Left ventricle myocardium inferior (tissue), 1 donor: ENCODE measurements at regions not wholly inside any gene's neighbourhood (a gene's known extent, or its start where the extent isn't known, plus 50 kb on each side); places are given as distances from the start of the nearest gene placed in this dataset.

Source experiments
- DNase-seq: peaks from one replicate; pipeline ENCODE4 v3.0.0-alpha.2; 2020
- H3K27ac ChIP-seq: fragments of 200-600 bp; replicated peaks from 2 replicates; pipeline ENCODE4 v1.8.0; 2021
- H3K27me3 ChIP-seq: fragments of 200-600 bp; 2 replicates; pipeline ENCODE4 v1.8.0; 2021; ENCODE audit warnings: low read depth
- H3K36me3 ChIP-seq: fragments of 200-600 bp; 2 replicates; pipeline ENCODE4 v1.8.0; 2021
- H3K4me1 ChIP-seq: fragments of 200-600 bp; 2 replicates; pipeline ENCODE4 v1.8.0; 2021
- H3K4me3 ChIP-seq: fragments of 200-600 bp; 2 replicates; pipeline ENCODE4 v1.8.0; 2021; ENCODE audit warnings: mild to moderate bottlenecking, moderate library complexity
- H3K9me3 ChIP-seq: fragments of 200-600 bp; replicated peaks from 2 replicates; pipeline ENCODE4 v1.8.0; 2021
- intact Hi-C: fragments of 100-400 bp; cut with micrococcal nuclease; formaldehyde crosslinking; loops from one replicate; pipeline ENCODE4 v1.11.0; 2022
- TF ChIP-seq, protein P1 (sequence below): fragments of 200-600 bp; IDR thresholded peaks from 2 replicates; pipeline ENCODE4 v1.8.0; 2021; ENCODE audit warnings: antibody characterized with exemption, mild to moderate bottlenecking, borderline replicate concordance
- donor health status: DM: no; HTN: yes; CAD: no; lungs with severe emphysema.

DNA sequence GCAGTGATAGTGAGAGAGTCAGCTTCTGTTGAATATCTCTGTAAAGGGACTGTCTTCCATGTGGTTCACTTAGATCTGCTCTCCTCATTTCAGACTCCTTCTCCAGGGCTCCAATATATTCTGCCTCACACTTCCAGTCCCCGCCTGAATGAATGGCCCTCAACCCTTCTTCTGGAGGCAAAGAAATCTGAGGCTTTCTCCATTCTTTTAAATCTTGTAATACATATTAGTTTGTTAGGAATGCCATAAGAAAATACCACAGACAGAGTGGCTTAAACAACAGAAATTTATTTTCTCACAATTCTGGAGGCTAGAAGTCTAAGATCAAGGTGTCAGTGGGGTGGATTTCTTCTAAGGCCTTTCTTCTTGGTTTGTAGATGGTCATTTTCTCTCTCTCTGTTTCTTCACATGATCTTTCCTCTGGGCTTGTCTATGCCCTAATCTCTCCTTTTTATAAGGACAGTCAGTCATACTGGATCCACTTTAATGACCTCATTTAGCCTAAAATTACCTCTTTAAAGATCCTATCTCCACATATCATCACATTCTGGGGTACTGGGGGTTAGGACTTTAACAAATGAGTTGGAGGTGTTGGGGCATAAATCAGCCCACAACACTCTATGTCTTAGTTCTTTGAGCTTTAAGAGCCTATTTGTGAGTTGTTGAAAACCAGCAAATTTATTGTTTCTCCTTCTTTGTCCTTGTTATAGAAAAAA is 128.5 kb upstream of the KCNK2 start:
- Histone ChIP-seq H3K36me3 (no peaks in the 10 kb centered on the region), H3K27ac (no peak overlapping the region), H3K27me3 (no peaks in the 10 kb centered on the region), H3K4me1 (no peaks in the 10 kb centered on the region), H3K4me3 (no peak overlapping the region), H3K9me3 (no peaks in the 10 kb centered on the region)
- intact Hi-C loops, result no loop called here
- TF ChIP-seq, protein P1, sequence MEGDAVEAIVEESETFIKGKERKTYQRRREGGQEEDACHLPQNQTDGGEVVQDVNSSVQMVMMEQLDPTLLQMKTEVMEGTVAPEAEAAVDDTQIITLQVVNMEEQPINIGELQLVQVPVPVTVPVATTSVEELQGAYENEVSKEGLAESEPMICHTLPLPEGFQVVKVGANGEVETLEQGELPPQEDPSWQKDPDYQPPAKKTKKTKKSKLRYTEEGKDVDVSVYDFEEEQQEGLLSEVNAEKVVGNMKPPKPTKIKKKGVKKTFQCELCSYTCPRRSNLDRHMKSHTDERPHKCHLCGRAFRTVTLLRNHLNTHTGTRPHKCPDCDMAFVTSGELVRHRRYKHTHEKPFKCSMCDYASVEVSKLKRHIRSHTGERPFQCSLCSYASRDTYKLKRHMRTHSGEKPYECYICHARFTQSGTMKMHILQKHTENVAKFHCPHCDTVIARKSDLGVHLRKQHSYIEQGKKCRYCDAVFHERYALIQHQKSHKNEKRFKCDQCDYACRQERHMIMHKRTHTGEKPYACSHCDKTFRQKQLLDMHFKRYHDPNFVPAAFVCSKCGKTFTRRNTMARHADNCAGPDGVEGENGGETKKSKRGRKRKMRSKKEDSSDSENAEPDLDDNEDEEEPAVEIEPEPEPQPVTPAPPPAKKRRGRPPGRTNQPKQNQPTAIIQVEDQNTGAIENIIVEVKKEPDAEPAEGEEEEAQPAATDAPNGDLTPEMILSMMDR, result no peak
- no peak for DNase-seq

GRCh38 chr1:214954617-214954949 is 128.0 kb upstream of the KCNK2 start:
- Histone ChIP-seq H3K36me3 (no peaks in the 10 kb centered on the region), H3K4me3 (no peak overlapping the region), H3K27me3 (no peaks in the 10 kb centered on the region), H3K27ac (no peak overlapping the region), H3K4me1 (no peaks in the 10 kb centered on the region), H3K9me3 (no peaks in the 10 kb centered on the region)
- DNase-seq, result no peak
- intact Hi-C loops, result no loop called here
- TF ChIP-seq, protein P1, result no peak

DNA sequence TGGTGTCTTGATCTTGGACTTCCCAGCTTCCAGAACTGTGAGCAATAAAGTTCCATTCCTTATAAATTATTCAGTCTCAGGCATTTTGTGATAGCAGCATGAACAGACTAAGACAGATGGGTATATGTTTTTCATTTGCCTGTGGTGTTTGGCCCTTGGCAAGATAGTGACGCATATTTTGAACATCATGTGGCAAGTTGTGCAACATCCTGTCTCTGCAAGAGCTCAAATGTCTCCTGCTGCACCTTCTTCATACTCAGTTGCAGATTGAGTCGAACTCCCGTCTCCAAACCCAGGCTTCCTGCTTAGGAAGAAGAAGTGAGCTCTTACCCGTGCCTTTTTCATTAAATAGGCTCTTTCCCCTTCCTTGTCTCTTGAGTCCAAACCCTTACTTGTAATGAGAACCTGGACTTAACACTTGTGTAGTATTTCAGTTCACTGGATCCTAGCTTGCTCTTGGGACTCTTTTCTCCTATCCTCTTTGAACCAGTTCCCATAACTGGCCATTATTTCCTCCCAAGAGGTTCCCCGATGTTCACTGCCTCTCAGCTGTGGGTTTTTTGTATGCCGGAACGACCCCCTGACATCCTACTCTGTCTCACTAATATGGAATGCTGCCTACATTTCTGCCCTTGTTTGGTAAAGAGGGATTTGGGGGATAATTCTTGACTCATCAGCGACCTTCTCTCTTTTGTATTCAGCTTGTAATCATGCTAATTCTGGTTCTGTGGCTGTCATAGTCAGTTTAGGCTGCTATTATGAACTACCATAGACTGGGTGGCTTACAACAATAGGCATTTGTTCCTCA is 125.0 kb upstream of the KCNK2 start:
- Histone ChIP-seq H3K36me3 (no peaks in the 10 kb centered on the region), H3K27me3 (no peaks in the 10 kb centered on the region), H3K9me3 (peaks cover 21% of the 10 kb centered on the region), H3K27ac (no peak overlapping the region), H3K4me3 (no peak overlapping the region), H3K4me1 (no peaks in the 10 kb centered on the region)
- no peak for DNase-seq
- intact Hi-C loops, result no loop called here
- TF ChIP-seq, protein P1, result no peak

GRCh38 chr1:214958486-214958885 is 124.1 kb upstream of the KCNK2 start:
- Histone ChIP-seq H3K4me1 (no peaks in the 10 kb centered on the region), H3K9me3 (peaks cover 21% of the 10 kb centered on the region), H3K4me3 (no peak overlapping the region), H3K36me3 (no peaks in the 10 kb centered on the region), H3K27ac (no peak overlapping the region), H3K27me3 (no peaks in the 10 kb centered on the region)
- intact Hi-C loops, result no loop called here
- no peak for DNase-seq
- TF ChIP-seq, protein P1, result no peak

- TF ChIP-seq, protein P1, result no peak
- Histone ChIP-seq H3K4me1 (no peaks in the 10 kb centered on the region), H3K27me3 (no peaks in the 10 kb centered on the region), H3K27ac (no peak overlapping the region), H3K36me3 (no peaks in the 10 kb centered on the region), H3K9me3 (peaks cover 8% of the 10 kb centered on the region), H3K4me3 (no peak overlapping the region)
- no peak for DNase-seq
- intact Hi-C loops, result no loop called here
Observed at GRCh38 chr1:214966346-214966745, 116.2 kb upstream of the KCNK2 start.
